ENCODE measurements at regions not wholly inside any gene's neighbourhood (a gene's known extent, or its start where the extent isn't known, plus 50 kb on each side); places are given as distances from the start of the nearest gene placed in this dataset.

DNA sequence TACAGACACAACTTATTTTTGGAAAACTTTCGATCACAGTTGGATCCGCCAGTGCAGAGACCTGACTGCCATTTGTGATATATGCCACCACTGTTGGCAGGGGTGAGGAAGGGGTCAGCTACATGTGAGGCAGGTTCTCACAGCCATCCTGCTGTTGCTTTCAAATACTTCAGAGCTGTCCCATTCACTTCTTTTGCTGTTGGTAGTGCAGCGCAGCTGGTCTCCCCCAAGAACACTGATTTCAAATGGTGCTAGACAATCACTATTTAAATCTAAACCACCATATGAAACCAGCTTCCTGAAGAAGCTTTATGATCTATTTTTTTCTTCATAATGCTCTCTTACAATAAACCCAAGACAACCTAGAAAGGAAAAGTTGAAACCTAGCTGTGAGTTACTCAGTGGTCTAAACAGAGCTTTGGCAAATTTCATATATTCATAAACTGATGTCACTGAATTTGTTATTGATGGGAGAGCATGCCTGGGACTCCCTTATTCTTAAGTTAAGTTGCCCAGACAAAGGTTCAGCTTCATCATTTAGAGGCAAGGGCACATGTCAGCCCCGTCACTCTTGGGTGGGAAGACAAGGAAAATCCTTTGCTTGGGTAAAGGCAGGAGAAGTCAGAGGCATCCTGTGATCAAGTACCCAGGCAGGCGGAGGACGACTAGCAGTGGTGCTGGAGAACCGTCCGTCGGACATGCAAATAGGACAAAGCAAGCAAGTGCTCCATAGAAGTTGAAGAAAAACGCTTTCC lies 143.4 kb upstream of the KLF14 start (continued):
- TF ChIP-seq PRDM4 (tag by site-specific recombination; IDR thresholded peaks at IDR 0.05), result no peak
- TF ChIP-seq ZNF16 (tag by site-specific recombination; IDR thresholded peaks at IDR 0.05; ENCODE audit: low read depth), result no peak

DNA sequence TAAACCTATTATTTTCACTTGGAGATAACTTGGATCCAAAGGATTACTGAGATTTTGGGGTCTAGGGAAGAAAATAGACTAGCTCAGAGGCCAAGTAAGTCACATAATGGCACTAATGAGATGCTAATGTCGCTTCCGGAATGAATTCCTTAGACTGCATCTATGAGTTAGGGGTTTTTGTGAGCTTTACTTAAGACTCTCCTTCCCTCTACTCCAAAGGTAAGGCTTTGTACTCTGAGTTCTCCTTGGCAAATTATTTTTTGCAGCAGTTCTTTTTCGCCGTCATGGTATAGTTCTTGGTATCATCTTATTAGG lies 143.9 kb upstream of the KLF14 start:
- no peak for TF ChIP-seq ZNF501 (tag by site-specific recombination; IDR thresholded peaks at IDR 0.05)
- TF ChIP-seq ZNF843 (tag by site-specific recombination; IDR thresholded peaks at IDR 0.05), result no peak
- no peak for TF ChIP-seq YY2 (tag by site-specific recombination; IDR thresholded peaks at IDR 0.05)
- TF ChIP-seq, protein P1, sequence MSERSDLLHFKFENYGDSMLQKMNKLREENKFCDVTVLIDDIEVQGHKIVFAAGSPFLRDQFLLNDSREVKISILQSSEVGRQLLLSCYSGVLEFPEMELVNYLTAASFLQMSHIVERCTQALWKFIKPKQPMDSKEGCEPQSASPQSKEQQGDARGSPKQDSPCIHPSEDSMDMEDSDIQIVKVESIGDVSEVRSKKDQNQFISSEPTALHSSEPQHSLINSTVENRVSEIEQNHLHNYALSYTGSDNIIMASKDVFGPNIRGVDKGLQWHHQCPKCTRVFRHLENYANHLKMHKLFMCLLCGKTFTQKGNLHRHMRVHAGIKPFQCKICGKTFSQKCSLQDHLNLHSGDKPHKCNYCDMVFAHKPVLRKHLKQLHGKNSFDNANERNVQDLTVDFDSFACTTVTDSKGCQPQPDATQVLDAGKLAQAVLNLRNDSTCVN (tag by site-specific recombination; optimal IDR thresholded peaks at IDR 0.05), result no peak
- no peak for TF ChIP-seq ZSCAN16 (tag by site-specific recombination; IDR thresholded peaks at IDR 0.05)
- TF ChIP-seq MEIS1 (CRISPR knock-in tag; IDR thresholded peaks at IDR 0.05; ENCODE audit: borderline replicate concordance), result no peak
- no peak for TF ChIP-seq ZBTB8A (tag by site-specific recombination; IDR thresholded peaks at IDR 0.05)
- no peak for TF ChIP-seq ZNF600 (tag by site-specific recombination; IDR thresholded peaks at IDR 0.05)
- no peak for TF ChIP-seq GLIS1 (tag by site-specific recombination; IDR thresholded peaks at IDR 0.05)
- no peak for TF ChIP-seq ZNF157 (tag by site-specific recombination; IDR thresholded peaks at IDR 0.05)
- no peak for TF ChIP-seq ZNF112 (tag by site-specific recombination; IDR thresholded peaks at IDR 0.05)
- TF ChIP-seq ZNF585B (tag by site-specific recombination; IDR thresholded peaks at IDR 0.05), result no peak
- TF ChIP-seq OSR2 (tag by site-specific recombination; IDR thresholded peaks at IDR 0.05), result no peak
- no peak for TF ChIP-seq ZFP3 (tag by site-specific recombination; IDR thresholded peaks at IDR 0.05; ENCODE audit: low read depth)
- TF ChIP-seq ZNF473 (tag by site-specific recombination; IDR thresholded peaks at IDR 0.05), result no peak
- no peak for TF ChIP-seq ZNF335 (tag by site-specific recombination; conservative IDR thresholded peaks at IDR 0.05)
- no peak for TF ChIP-seq PRDM1 (tag by site-specific recombination; IDR thresholded peaks at IDR 0.05)
- no peak for TF ChIP-seq ZNF184 (tag by site-specific recombination; IDR thresholded peaks at IDR 0.05)
- TF ChIP-seq ZNF138 (tag by site-specific recombination; IDR thresholded peaks at IDR 0.05; ENCODE audit: borderline replicate concordance), result no peak
- POLR2A ChIA-PET, result no interaction called here
- peaks cover 4% of the 10 kb centered on the region for H3K4me1 ChIP-seq (ENCODE audit: control insufficient read depth, insufficient read depth, low read length)
- H3K36me3 ChIP-seq (ENCODE audit: control insufficient read depth in 2 of 2, insufficient read depth in 1 of 2, low read length in 2 of 2), result no peaks in the 10 kb centered on the region
- H3K27ac ChIP-seq (ENCODE audit: extremely low read depth, low read depth, low read length), result no peak overlapping the region
- no peak overlapping the region for H3K4me3 ChIP-seq (ENCODE audit: low read depth, low read length)
- CTCF ChIA-PET, result interaction anchor here (0.6 to 1.6 kb wide), 4 partner anchors 19 to 831 kb away, joined by 3 to 11 read pairs (median 4); no protein-coding TSS in a partner anchor
- no peaks in the 10 kb centered on the region for H3K9me3 ChIP-seq (ENCODE audit: control insufficient read depth, insufficient read depth, low read depth, low read length)

DNA sequence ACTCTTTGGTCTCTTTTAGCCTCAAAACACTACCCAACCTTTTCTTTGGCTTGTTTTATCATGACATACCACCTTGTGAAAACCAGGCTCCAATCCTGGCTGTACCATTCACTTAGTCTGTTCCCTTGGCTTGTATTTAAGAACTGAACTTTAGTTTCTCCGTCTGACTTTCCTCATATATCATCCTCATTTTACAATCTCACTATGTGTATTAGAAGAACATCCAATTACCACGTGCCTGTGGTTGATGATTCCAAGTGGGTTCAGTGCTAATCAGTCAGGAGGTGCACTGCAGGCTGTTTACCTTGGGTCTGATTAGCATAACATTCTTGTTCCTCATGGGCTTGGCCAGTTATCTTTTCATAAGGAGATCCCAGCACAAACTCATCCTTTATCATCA lies 144.8 kb upstream of the KLF14 start:
- ChIA-PET CTCF (interaction anchor here (0.6 kb wide), 1 partner anchor 698 kb away, joined by 3 read pairs; no protein-coding TSS in a partner anchor), POLR2A (no interaction called here)

More for the DNA sequence above, 144.8 kb upstream of the KLF14 start:
- Histone ChIP-seq H3K36me3 (ENCODE audit: control insufficient read depth in 2 of 2, insufficient read depth in 1 of 2, low read length in 2 of 2) (no peaks in the 10 kb centered on the region), H3K4me1 (ENCODE audit: control insufficient read depth, insufficient read depth, low read length) (peaks cover 4% of the 10 kb centered on the region), H3K9me3 (ENCODE audit: control insufficient read depth, insufficient read depth, low read depth, low read length) (no peaks in the 10 kb centered on the region), H3K27ac (ENCODE audit: extremely low read depth, low read depth, low read length) (no peak overlapping the region), H3K4me3 (ENCODE audit: low read depth, low read length) (no peak overlapping the region)
- no peak for TF ChIP-seq PRDM1 (tag by site-specific recombination; IDR thresholded peaks at IDR 0.05)

Data from HEK293 (cell line).